ENCODE measurements at regions not wholly inside any gene's neighbourhood (a gene's known extent, or its start where the extent isn't known, plus 50 kb on each side); places are given as distances from the start of the nearest gene placed in this dataset.

DNA sequence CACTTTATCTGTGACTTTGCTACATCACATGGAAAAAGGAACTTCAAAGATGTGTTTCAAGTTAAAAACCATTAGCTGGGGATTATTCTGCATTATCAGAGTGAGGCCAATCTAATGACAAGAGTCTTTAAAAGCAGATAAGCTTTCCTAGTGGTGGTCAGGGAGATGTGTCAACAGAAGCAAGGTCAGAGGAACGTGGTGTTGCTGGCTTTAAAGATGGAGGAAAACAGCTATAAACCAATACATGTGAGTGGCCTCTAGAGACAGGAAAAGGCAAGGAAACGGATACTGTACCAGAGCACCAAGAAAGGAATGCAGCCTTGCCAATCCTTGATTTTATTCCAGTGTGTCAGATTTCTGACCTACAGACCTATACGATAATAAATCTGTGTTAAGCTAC, 204.2 kb downstream of the TAF11L14 start:
- H3K4me1 ChIP-seq (ENCODE audit: insufficient read depth) = no peaks in the 10 kb centered on the region
- no peak for TF ChIP-seq EZH2 (IDR thresholded peaks at IDR 0.05; ENCODE audit: borderline replicate concordance)
- TF ChIP-seq CTCF (IDR thresholded peaks at IDR 0.05; ENCODE audit: poor library complexity) = no peak
- TF ChIP-seq EZH2phosphoT487 (IDR thresholded peaks at IDR 0.05; ENCODE audit: low read depth, severe bottlenecking, unreplicated experiment) = no peak
- peak; percentile 16 for DNase-seq (ENCODE audit: low spot score)
- H3K79me2 ChIP-seq = no peaks in the 10 kb centered on the region
- no peaks in the 10 kb centered on the region for H3K27me3 ChIP-seq
- no peaks in the 10 kb centered on the region for H3K36me3 ChIP-seq (replicated peaks; ENCODE audit: insufficient read depth, low read depth)
- no peak overlapping the region for H3K4me3 ChIP-seq
- H3K4me2 ChIP-seq = no peak overlapping the region
- H4K20me1 ChIP-seq (ENCODE audit: insufficient read depth, poor library complexity, severe bottlenecking) = no peaks in the 10 kb centered on the region
- H3K9me2 ChIP-seq (replicated peaks; ENCODE audit: insufficient read depth) = no peaks in the 10 kb centered on the region
- H3K9me3 ChIP-seq (ENCODE audit: low read depth) = no peaks in the 10 kb centered on the region
- H2AFZ ChIP-seq = no peak overlapping the region
- H3K27ac ChIP-seq = no peak overlapping the region
- WGBS (ENCODE audit: low lambda C conversion rate, missing lambda C conversion rate) = 24% methylated on average over 3 of the region's 3 CpGs

GRCh38 chr5:17839848-17840247, 205.6 kb downstream of the TAF11L14 start:
- no peak overlapping the region for H3K4me3 ChIP-seq

DNA sequence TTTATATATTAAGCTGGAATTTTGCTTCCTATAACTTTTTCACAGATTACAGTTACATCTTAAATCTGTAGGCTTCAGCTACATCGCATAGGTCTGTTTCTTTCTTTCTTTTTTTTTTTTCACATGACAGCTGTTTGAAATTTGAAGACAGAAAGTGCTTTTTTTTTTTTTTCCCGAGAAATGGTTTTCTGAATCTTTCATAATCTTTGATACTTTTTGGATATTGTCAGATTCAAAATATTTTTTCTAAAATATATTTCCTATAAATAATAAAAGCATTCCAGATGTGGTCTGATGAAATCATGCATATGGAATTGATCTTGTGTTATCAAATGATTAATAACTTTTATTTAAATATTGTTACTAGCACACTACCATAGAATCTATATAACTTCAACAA, 212.2 kb downstream of the TAF11L14 start:
- Histone ChIP-seq H3K36me3 (replicated peaks; ENCODE audit: insufficient read depth, low read depth) (no peaks in the 10 kb centered on the region), H3K27ac (no peak overlapping the region), H2AFZ (no peak overlapping the region), H3K27me3 (no peaks in the 10 kb centered on the region), H3K9me3 (ENCODE audit: low read depth) (no peaks in the 10 kb centered on the region), H3K4me2 (no peak overlapping the region), H3K4me3 (no peak overlapping the region), H3K9me2 (replicated peaks; ENCODE audit: insufficient read depth) (no peaks in the 10 kb centered on the region), H3K4me1 (ENCODE audit: insufficient read depth) (no peaks in the 10 kb centered on the region), H4K20me1 (ENCODE audit: insufficient read depth, poor library complexity, severe bottlenecking) (no peaks in the 10 kb centered on the region), H3K79me2 (no peaks in the 10 kb centered on the region)
- WGBS (ENCODE audit: low lambda C conversion rate, missing lambda C conversion rate) = 95% methylated on average over 2 of the region's 2 CpGs
- no peak for DNase-seq (ENCODE audit: low spot score)
- no peak for TF ChIP-seq EZH2 (IDR thresholded peaks at IDR 0.05; ENCODE audit: borderline replicate concordance)
- TF ChIP-seq CTCF (IDR thresholded peaks at IDR 0.05; ENCODE audit: poor library complexity) = no peak
- no peak for TF ChIP-seq EZH2phosphoT487 (IDR thresholded peaks at IDR 0.05; ENCODE audit: low read depth, severe bottlenecking, unreplicated experiment)

More at GRCh38 chr5:17839848-17840247, 205.6 kb downstream of the TAF11L14 start:
- no peaks in the 10 kb centered on the region for H4K20me1 ChIP-seq (ENCODE audit: insufficient read depth, poor library complexity, severe bottlenecking)
- no peak overlapping the region for H2AFZ ChIP-seq
- H3K4me2 ChIP-seq = no peak overlapping the region
- no peaks in the 10 kb centered on the region for H3K79me2 ChIP-seq
- TF ChIP-seq CTCF (IDR thresholded peaks at IDR 0.05; ENCODE audit: poor library complexity) = no peak
- no peak for TF ChIP-seq EZH2phosphoT487 (IDR thresholded peaks at IDR 0.05; ENCODE audit: low read depth, severe bottlenecking, unreplicated experiment)
- TF ChIP-seq EZH2 (IDR thresholded peaks at IDR 0.05; ENCODE audit: borderline replicate concordance) = no peak
- DNase-seq (ENCODE audit: low spot score) = no peak
- no peaks in the 10 kb centered on the region for H3K4me1 ChIP-seq (ENCODE audit: insufficient read depth)
- H3K9me2 ChIP-seq (replicated peaks; ENCODE audit: insufficient read depth) = no peaks in the 10 kb centered on the region
- H3K36me3 ChIP-seq (replicated peaks; ENCODE audit: insufficient read depth, low read depth) = no peaks in the 10 kb centered on the region
- H3K27me3 ChIP-seq = no peaks in the 10 kb centered on the region
- no peaks in the 10 kb centered on the region for H3K9me3 ChIP-seq (ENCODE audit: low read depth)
- no peak overlapping the region for H3K27ac ChIP-seq

DNA sequence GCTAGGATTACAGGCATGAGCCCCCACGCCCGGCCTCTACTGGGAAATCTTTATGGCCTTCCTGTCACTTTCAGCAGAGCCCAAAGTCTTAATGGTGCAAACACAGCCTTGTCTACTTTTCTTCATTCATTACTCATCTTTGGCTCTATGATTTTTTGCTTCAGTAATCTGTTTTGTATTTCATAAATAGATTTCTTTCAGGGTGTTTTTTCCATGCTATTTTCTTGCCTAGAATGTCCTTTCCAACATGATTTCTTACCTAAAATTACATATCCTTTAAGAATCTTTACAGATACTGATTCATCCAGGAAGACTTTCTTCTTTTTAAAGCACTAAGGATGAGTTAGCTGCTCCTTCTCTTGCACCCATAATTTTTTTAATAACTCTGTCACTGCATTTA, 213.0 kb downstream of the TAF11L14 start:
- Histone ChIP-seq H3K27me3 (no peaks in the 10 kb centered on the region), H3K27ac (no peak overlapping the region), H3K4me1 (ENCODE audit: insufficient read depth) (no peaks in the 10 kb centered on the region), H4K20me1 (ENCODE audit: insufficient read depth, poor library complexity, severe bottlenecking) (no peaks in the 10 kb centered on the region), H3K4me2 (no peak overlapping the region), H3K9me3 (ENCODE audit: low read depth) (no peaks in the 10 kb centered on the region), H3K36me3 (replicated peaks; ENCODE audit: insufficient read depth, low read depth) (no peaks in the 10 kb centered on the region), H2AFZ (no peak overlapping the region), H3K4me3 (no peak overlapping the region), H3K9me2 (replicated peaks; ENCODE audit: insufficient read depth) (no peaks in the 10 kb centered on the region), H3K79me2 (no peaks in the 10 kb centered on the region)
- WGBS (ENCODE audit: low lambda C conversion rate, missing lambda C conversion rate) = 84% methylated on average over 2 of the region's 2 CpGs
- TF ChIP-seq CTCF (IDR thresholded peaks at IDR 0.05; ENCODE audit: poor library complexity) (no peak), EZH2 (IDR thresholded peaks at IDR 0.05; ENCODE audit: borderline replicate concordance) (no peak), EZH2phosphoT487 (IDR thresholded peaks at IDR 0.05; ENCODE audit: low read depth, severe bottlenecking, unreplicated experiment) (no peak)
- no peak for DNase-seq (ENCODE audit: low spot score)
